A673 (cell line): ENCODE measurements at regions not wholly inside any gene's neighbourhood (a gene's known extent, or its start where the extent isn't known, plus 50 kb on each side); places are given as distances from the start of the nearest gene placed in this dataset.

ENCODE experiments used
- CTCF ChIP-seq: fragments of 300-800, 200-600 bp; sonication (generic); conservative IDR thresholded peaks from 2 replicates; pipeline ENCODE4 v1.5.1; 2017; ENCODE audit warnings: low read depth, mild to moderate bottlenecking, antibody characterized with exemption, low read length, moderate library complexity, mixed read lengths
- EZH2 ChIP-seq: fragments of 200-600 bp; sonication (generic); IDR thresholded peaks from 2 replicates; pipeline ENCODE4 v1.6.1; 2017; ENCODE audit warnings: borderline replicate concordance, low read depth, mild to moderate bottlenecking, mixed read lengths, antibody characterized with exemption, low read length; ENCODE audit not compliant: poor library complexity, severe bottlenecking

GRCh38 chr20:60800185-60800584, 451.9 kb upstream of the CDH4 start:
- no peak for TF ChIP-seq CTCF
- no peak for TF ChIP-seq EZH2
